ENCODE measurements at regions not wholly inside any gene's neighbourhood (a gene's known extent, or its start where the extent isn't known, plus 50 kb on each side); places are given as distances from the start of the nearest gene placed in this dataset.

GRCh38 chr15:62561059-62561519, 396.0 kb upstream of the C2CD4B start:
- TF ChIP-seq CTCF (IDR thresholded peaks at IDR 0.05; ENCODE audit: low read depth, low read length) = no peak
- no peak for TF ChIP-seq EZH2phosphoT487 (IDR thresholded peaks at IDR 0.05; ENCODE audit: low read depth)

Measured in OCI-LY3 (cell line).